Thyroid gland (tissue), 4 donors: ENCODE measurements at regions not wholly inside any gene's neighbourhood (a gene's known extent, or its start where the extent isn't known, plus 50 kb on each side); places are given as distances from the start of the nearest gene placed in this dataset.

Source experiments
- DNase-seq, 2 donors: peaks; one replicate each; pipeline ENCODE4 v3.0.0-alpha.2; 2019
- H3K27ac ChIP-seq, 3 donors: fragments of 200-600 bp; sonication (generic); 1 replicate in 2 of 3; 2 replicates in 1 of 3; pipeline ENCODE4 v1.5.1; 2016 to 2019; ENCODE audit warnings: mild to moderate bottlenecking in 1 of 3, moderate library complexity in 1 of 3
- H3K27me3 ChIP-seq: fragments of 200-600 bp; sonication (generic); one replicate; pipeline ENCODE4 v1.5.1; 2019
- H3K36me3 ChIP-seq, 2 donors: fragments of 200-600 bp; sonication (generic); one replicate each; pipeline ENCODE4 v1.5.1; 2016 to 2019
- H3K4me1 ChIP-seq, 2 donors: fragments of 200-600 bp; sonication (generic); one replicate each; pipeline ENCODE4 v1.5.1; 2017 to 2019
- H3K4me3 ChIP-seq, 3 donors: fragments of 200-600 bp; sonication (generic); replicated peaks in 1 of 3; 1 replicate in 2 of 3; 2 replicates in 1 of 3; pipeline ENCODE4 v1.5.1; 2016; ENCODE audit warnings: mild to moderate bottlenecking in 1 of 3
- H3K9me3 ChIP-seq: fragments of 200-600 bp; sonication (generic); one replicate; pipeline ENCODE4 v1.5.1; 2017
- POLR2A ChIP-seq, 2 donors: fragments of 450-650 bp; IDR thresholded peaks; one replicate each; pipeline ENCODE4 v1.6.1; 2017; ENCODE audit warnings: antibody characterized with exemption in 2 of 2, mild to moderate bottlenecking in 2 of 2, moderate library complexity in 1 of 2
- WGBS, 2 donors: methylation state at CpG; one replicate each; pipeline ENCODE4 v1.1.5; 2017; 5-methylcytosine and 5-hydroxymethylcytosine counted together
- intact Hi-C: fragments of 100-400 bp; cut with DNase I; formaldehyde crosslinking; loops from one replicate; pipeline ENCODE4 v1.15.1; 2023
- TF ChIP-seq, protein P1 (sequence below), 6 experiments: fragments of 200-600 bp in 3 of 6; fragments of 450-650 bp in 3 of 6; sonication (generic) in 3 of 6; IDR thresholded peaks; one replicate each; pipeline ENCODE4 v1.5.1; 2016 to 2019; ENCODE audit warnings: antibody characterized with exemption in 6 of 6, mild to moderate bottlenecking in 2 of 6, inconsistent platforms in 1 of 6, moderate library complexity in 1 of 6

- H3K4me1 ChIP-seq, result no peaks in the 10 kb centered on the region
- no peak for TF ChIP-seq POLR2A (IDR thresholded peaks at IDR 0.05)
- TF ChIP-seq, protein P1, sequence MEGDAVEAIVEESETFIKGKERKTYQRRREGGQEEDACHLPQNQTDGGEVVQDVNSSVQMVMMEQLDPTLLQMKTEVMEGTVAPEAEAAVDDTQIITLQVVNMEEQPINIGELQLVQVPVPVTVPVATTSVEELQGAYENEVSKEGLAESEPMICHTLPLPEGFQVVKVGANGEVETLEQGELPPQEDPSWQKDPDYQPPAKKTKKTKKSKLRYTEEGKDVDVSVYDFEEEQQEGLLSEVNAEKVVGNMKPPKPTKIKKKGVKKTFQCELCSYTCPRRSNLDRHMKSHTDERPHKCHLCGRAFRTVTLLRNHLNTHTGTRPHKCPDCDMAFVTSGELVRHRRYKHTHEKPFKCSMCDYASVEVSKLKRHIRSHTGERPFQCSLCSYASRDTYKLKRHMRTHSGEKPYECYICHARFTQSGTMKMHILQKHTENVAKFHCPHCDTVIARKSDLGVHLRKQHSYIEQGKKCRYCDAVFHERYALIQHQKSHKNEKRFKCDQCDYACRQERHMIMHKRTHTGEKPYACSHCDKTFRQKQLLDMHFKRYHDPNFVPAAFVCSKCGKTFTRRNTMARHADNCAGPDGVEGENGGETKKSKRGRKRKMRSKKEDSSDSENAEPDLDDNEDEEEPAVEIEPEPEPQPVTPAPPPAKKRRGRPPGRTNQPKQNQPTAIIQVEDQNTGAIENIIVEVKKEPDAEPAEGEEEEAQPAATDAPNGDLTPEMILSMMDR (IDR thresholded peaks at IDR 0.05), result no peak
- H3K36me3 ChIP-seq, result no peaks in the 10 kb centered on the region
- H3K27ac ChIP-seq, result no peak overlapping the region
- intact Hi-C loops, result no loop called here
- WGBS, 2 donors, result 85 to 96% methylated on average over 18 of the region's 18 CpGs
- no peaks in the 10 kb centered on the region for H3K27me3 ChIP-seq
- H3K4me3 ChIP-seq, result no peak overlapping the region
- DNase-seq, result no peak
- no peaks in the 10 kb centered on the region for H3K9me3 ChIP-seq
Measured at GRCh38 chr2:239905884-239906654, 119.1 kb downstream of the NDUFA10 start.

DNA sequence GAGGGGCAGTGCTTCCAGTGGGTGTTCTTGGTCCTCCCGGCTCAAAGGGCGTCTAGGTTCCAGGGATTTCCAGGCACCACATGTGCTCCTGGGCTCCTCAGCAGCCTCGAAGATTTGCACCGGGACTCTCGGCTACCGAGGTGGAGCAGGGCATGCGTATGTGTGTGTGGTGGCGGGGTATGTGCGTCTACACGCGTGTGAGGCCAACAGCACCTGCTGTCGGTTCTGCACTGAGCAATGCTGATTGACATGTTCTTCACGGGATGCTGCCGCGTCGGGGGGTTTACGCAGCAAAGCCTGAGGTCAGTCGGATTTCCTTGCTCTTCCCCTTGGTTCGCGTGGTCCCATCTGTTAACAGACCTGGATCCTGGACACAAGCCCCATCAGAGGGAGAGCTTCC is 119.8 kb downstream of the NDUFA10 start:
- intact Hi-C loops, result no loop called here
- TF ChIP-seq, protein P1 (IDR thresholded peaks at IDR 0.05), result no peak
- TF ChIP-seq POLR2A (IDR thresholded peaks at IDR 0.05), result no peak
- no peak overlapping the region for H3K27ac ChIP-seq
- no peaks in the 10 kb centered on the region for H3K36me3 ChIP-seq
- H3K4me1 ChIP-seq, result no peaks in the 10 kb centered on the region
- DNase-seq, result no peak
- no peaks in the 10 kb centered on the region for H3K27me3 ChIP-seq
- no peaks in the 10 kb centered on the region for H3K9me3 ChIP-seq
- 67 to 91% methylated on average over 3 to 20 of the region's 20 CpGs for WGBS, 2 donors
- H3K4me3 ChIP-seq, result no peak overlapping the region

- Histone ChIP-seq H3K36me3 (no peaks in the 10 kb centered on the region), H3K27me3 (no peaks in the 10 kb centered on the region), H3K27ac (no peak overlapping the region), H3K4me3 (no peak overlapping the region), H3K9me3 (no peaks in the 10 kb centered on the region), H3K4me1 (no peaks in the 10 kb centered on the region)
- DNase-seq, result no peak
- TF ChIP-seq POLR2A (IDR thresholded peaks at IDR 0.05), result no peak
- TF ChIP-seq, protein P1 (IDR thresholded peaks at IDR 0.05), result no peak
- WGBS, 2 donors, result 96 to 99% methylated on average over 6 of the region's 6 CpGs
- intact Hi-C loops, result no loop called here
Measured at GRCh38 chr2:239904496-239904895, 120.6 kb downstream of the NDUFA10 start.

- Histone ChIP-seq H3K27ac (no peak overlapping the region), H3K9me3 (no peaks in the 10 kb centered on the region), H3K36me3 (no peaks in the 10 kb centered on the region), H3K4me1 (no peaks in the 10 kb centered on the region), H3K27me3 (no peaks in the 10 kb centered on the region), H3K4me3 (no peak overlapping the region)
- intact Hi-C loops, result no loop called here
- 83 to 92% methylated on average over 6 of the region's 6 CpGs for WGBS, 2 donors
- TF ChIP-seq, protein P1 (IDR thresholded peaks at IDR 0.05), result no peak
- no peak for TF ChIP-seq POLR2A (IDR thresholded peaks at IDR 0.05)
- no peak for DNase-seq
Measured at GRCh38 chr2:239903803-239904202, 121.3 kb downstream of the NDUFA10 start.

DNA sequence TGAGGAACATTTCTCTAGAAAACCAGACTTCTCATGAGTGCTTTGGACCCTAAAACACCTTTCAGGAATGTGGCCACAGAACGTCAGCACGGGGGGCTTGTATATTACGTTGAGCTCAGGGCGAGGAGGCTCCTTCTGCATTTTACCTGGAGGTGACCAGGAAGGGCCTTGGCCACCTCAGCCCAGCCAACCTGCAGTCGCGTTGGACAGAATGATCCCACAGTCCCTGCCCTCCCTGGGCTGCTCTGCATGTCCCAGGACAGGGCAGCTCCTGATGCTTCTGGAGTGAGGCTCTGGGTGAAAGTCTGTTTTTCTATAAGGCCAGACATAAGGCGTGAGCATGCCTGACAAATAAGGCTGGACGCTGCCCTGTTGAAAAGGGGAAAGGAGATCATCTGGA is 121.9 kb downstream of the NDUFA10 start:
- WGBS, 2 donors, result 77 to 85% methylated on average over 6 to 8 of the region's 8 CpGs
- intact Hi-C loops, result no loop called here
- no peaks in the 10 kb centered on the region for H3K4me1 ChIP-seq
- no peaks in the 10 kb centered on the region for H3K27me3 ChIP-seq
- H3K36me3 ChIP-seq, result no peaks in the 10 kb centered on the region
- no peaks in the 10 kb centered on the region for H3K9me3 ChIP-seq
- no peak for DNase-seq
- no peak overlapping the region for H3K27ac ChIP-seq
- H3K4me3 ChIP-seq, result no peak overlapping the region
- TF ChIP-seq POLR2A (IDR thresholded peaks at IDR 0.05), result no peak
- TF ChIP-seq, protein P1 (IDR thresholded peaks at IDR 0.05), result no peak
